Transverse colon (tissue), 4 donors: ENCODE measurements at regions not wholly inside any gene's neighbourhood (a gene's known extent, or its start where the extent isn't known, plus 50 kb on each side); places are given as distances from the start of the nearest gene placed in this dataset.

ENCODE experiments used
- CTCF ChIP-seq, 5 experiments: fragments of 200-600 bp in 3 of 5; fragments of 450-650 bp in 2 of 5; sonication (generic) in 3 of 5; IDR thresholded peaks; 1 replicate in 2 of 5; 2 replicates in 3 of 5; pipeline ENCODE4 v1.5.1; 2016 to 2017; ENCODE audit warnings: antibody characterized with exemption in 5 of 5, inconsistent platforms in 3 of 5, mild to moderate bottlenecking in 2 of 5, moderate library complexity in 1 of 5
- POLR2AphosphoS5 ChIP-seq, 3 donors: sonication (generic); formaldehyde crosslinking; IDR thresholded peaks; one replicate each; pipeline ENCODE4 v1.6.1; 2016; ENCODE audit warnings: antibody characterized with exemption in 3 of 3

GRCh38 chr6:115618256-115618655, 442.4 kb downstream of the FRK start:
- TF ChIP-seq CTCF (IDR thresholded peaks at IDR 0.05) = no peak
- TF ChIP-seq POLR2AphosphoS5 (IDR thresholded peaks at IDR 0.05) = no peak
